Left lung (tissue), 4 donors: ENCODE measurements at regions not wholly inside any gene's neighbourhood (a gene's known extent, or its start where the extent isn't known, plus 50 kb on each side); places are given as distances from the start of the nearest gene placed in this dataset.

Experiments
- ATAC-seq: fragments of 200-7000 bp; cut with Tn5 transposase; one replicate; pipeline ENCODE4 v1.9.1; 2020; ENCODE audit warnings: moderate library complexity
- DNase-seq, 4 donors: peaks; one replicate each; pipeline ENCODE4 v3.0.0-alpha.2; 2013 to 2020
- H3K27ac ChIP-seq, 2 donors: fragments of 200-600 bp; sonication (generic) in 1 of 2; one replicate each; pipeline versions ENCODE4 v1.5.0 to v1.8.0; 2020 to 2021
- H3K27me3 ChIP-seq, 2 donors: fragments of 200-600 bp; sonication (generic) in 1 of 2; one replicate each; pipeline versions ENCODE4 v1.5.0 to v1.8.0; 2020 to 2021
- H3K36me3 ChIP-seq, 2 donors: fragments of 200-600 bp; sonication (generic) in 1 of 2; one replicate each; pipeline versions ENCODE4 v1.5.0 to v1.8.0; 2020 to 2021
- H3K4me1 ChIP-seq, 2 donors: fragments of 200-600 bp; one replicate each; pipeline ENCODE4 v1.8.0; 2021
- H3K4me3 ChIP-seq, 2 donors: fragments of 200-600 bp; sonication (generic) in 1 of 2; one replicate each; pipeline versions ENCODE4 v1.5.0 to v1.8.0; 2020 to 2021; ENCODE audit warnings: mild to moderate bottlenecking in 1 of 2
- H3K9me3 ChIP-seq, 2 donors: fragments of 200-600 bp; sonication (generic) in 1 of 2; one replicate each; pipeline versions ENCODE4 v1.5.0 to v1.8.0; 2020 to 2021
- CTCF ChIP-seq, 2 donors: fragments of 200-600 bp; sonication (generic) in 1 of 2; IDR thresholded peaks; one replicate each; pipeline versions ENCODE4 v1.5.0 to v1.8.0; 2021; ENCODE audit warnings: antibody characterized with exemption in 2 of 2
- intact Hi-C, 2 donors: fragments of 100-400 bp; cut with DNase I; formaldehyde crosslinking; loops; one replicate each; pipeline versions ENCODE4 v1.11.2 to v1.14.2; 2022
- donor health status: DM: no; HTN: yes; CAD: no.
- donor health status: DM: no; HTN: no; CAD: no.

- Histone ChIP-seq H3K4me1 (no peaks in the 10 kb centered on the region), H3K27ac (no peak overlapping the region), H3K27me3 (no peaks in the 10 kb centered on the region), H3K36me3 (no peaks in the 10 kb centered on the region), H3K4me3 (no peak overlapping the region), H3K9me3 (no peaks in the 10 kb centered on the region)
- intact Hi-C loops: no loop called here
- ATAC-seq (peak; percentile 63), DNase-seq (no peak)
- TF ChIP-seq CTCF (IDR thresholded peaks at IDR 0.05): no peak
Observed at GRCh38 chr4:144590020-144590419, 55.9 kb upstream of the HHIP start.

GRCh38 chr4:144591401-144591800 is 54.6 kb upstream of the HHIP start:
- DNase-seq: peak in 3 of 4 donors; percentile 46 to 77 (median 56)
- H3K27me3 ChIP-seq: no peaks in the 10 kb centered on the region

GRCh38 chr4:144592264-144592663 is 53.7 kb upstream of the HHIP start:
- no peak for TF ChIP-seq CTCF (IDR thresholded peaks at IDR 0.05)
- Histone ChIP-seq H3K9me3 (no peaks in the 10 kb centered on the region), H3K27ac (no peak overlapping the region), H3K27me3 (no peaks in the 10 kb centered on the region), H3K4me1 (no peaks in the 10 kb centered on the region), H3K4me3 (no peak overlapping the region), H3K36me3 (no peaks in the 10 kb centered on the region)
- DNase-seq (no peak), ATAC-seq (no peak)
- intact Hi-C loops: no loop called here

More at GRCh38 chr4:144591401-144591800, 54.6 kb upstream of the HHIP start:
- TF ChIP-seq CTCF (IDR thresholded peaks at IDR 0.05): no peak
- Histone ChIP-seq H3K36me3 (no peaks in the 10 kb centered on the region), H3K4me1 (no peaks in the 10 kb centered on the region), H3K4me3 (no peak overlapping the region), H3K9me3 (no peaks in the 10 kb centered on the region), H3K27ac (no peak overlapping the region)
- peak; percentile 90 for ATAC-seq
- intact Hi-C loops: no loop called here

GRCh38 chr4:144594471-144594986 is 51.4 kb upstream of the HHIP start:
- H3K9me3 ChIP-seq: no peaks in the 10 kb centered on the region
- DNase-seq (no peak), ATAC-seq (no peak)
- no peak overlapping the region for H3K27ac ChIP-seq
- no peaks in the 10 kb centered on the region for H3K27me3 ChIP-seq
- no peak for TF ChIP-seq CTCF (IDR thresholded peaks at IDR 0.05)
- H3K36me3 ChIP-seq: no peaks in the 10 kb centered on the region
- no peaks in the 10 kb centered on the region for H3K4me1 ChIP-seq
- intact Hi-C loops: no loop called here
- H3K4me3 ChIP-seq: no peak overlapping the region

- Histone ChIP-seq H3K4me1 (no peaks in the 10 kb centered on the region), H3K27ac (no peak overlapping the region), H3K27me3 (no peaks in the 10 kb centered on the region), H3K9me3 (no peaks in the 10 kb centered on the region), H3K4me3 (no peak overlapping the region), H3K36me3 (no peaks in the 10 kb centered on the region)
- ATAC-seq: no peak
- intact Hi-C loops: no loop called here
- DNase-seq: no peak
- TF ChIP-seq CTCF (IDR thresholded peaks at IDR 0.05): no peak
Observed at GRCh38 chr4:144595681-144596080, 50.3 kb upstream of the HHIP start.
